ENCODE measurements at regions not wholly inside any gene's neighbourhood (a gene's known extent, or its start where the extent isn't known, plus 50 kb on each side); places are given as distances from the start of the nearest gene placed in this dataset.

DNA sequence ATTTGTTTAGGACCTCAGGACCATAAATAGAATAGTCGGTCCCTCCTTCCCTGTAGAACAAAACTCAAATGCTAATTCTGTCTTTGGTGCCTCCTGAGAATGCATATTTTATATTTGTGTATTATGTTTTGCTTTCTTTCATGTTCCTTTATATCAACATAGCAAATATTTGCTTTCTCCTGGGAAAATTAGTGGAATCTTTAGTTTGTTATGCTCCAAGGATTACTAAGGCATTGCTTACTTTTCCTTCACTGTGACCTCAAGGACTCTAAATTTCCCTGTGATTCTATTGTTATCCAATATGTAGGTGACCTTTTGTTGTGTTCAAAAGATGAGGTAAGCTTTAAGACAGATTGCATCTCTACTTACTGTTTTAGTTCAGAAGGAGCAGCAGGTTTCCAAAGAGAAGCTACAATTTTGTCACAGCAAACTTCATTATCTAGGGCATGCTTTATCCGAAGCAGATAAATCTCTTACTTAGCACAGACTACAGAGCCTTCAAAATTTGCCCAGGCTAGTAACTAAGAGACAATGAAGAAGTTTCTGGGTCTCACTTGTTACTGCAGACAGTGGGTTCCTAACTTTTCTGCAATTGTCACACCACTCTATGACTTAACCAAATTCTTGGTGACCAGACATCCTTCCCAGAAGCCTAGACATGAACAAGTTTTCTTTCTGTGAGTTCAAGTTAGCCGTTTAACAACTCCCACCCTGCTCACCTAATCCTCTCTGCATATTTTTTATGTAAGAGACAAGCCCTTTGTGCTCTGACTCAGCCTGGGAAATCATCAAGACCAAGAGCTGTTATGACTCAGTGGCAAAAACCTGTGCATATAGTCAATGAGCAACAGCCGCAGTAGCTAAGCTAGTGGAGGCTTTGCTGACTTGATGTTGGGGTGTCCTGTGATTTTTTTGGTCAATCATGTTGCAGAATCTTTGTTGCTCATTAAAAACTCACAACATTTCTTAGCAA is 378.8 kb downstream of the QKI start:
- DNase-seq (ENCODE audit: low read depth) = no peak

GRCh38 chr6:163790266-163790840 is 375.8 kb downstream of the QKI start:
- no peak for DNase-seq (ENCODE audit: low read depth)

DNA sequence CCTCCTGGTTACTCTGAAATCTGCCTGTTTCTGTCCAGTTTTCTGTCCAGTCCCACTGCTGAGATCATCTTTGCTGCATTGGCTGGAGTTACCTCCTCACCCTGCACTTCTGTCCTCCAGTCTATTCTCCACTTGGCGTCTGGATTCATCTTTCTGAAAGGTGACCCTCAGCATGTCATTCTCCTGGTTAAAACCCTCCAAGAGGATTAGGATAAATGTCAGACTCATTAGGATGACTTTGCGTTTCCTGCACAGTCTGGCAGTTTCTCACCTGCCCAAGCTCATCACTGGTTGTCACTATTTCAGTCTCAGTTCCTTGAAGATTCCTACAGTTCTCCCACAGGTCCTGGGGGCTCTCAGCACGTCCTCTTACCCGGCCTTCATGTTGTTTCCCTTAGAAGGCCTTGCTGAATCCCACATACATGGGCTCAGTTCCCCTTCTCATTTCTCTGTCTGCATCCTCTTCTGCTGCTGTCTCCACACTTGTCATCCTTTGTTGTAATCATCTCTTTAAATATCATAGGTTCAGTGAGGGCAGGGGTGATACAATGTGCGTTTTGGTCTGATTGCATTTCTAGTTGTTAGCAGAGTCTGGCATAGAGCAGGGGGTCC is 374.8 kb downstream of the QKI start:
- no peak for DNase-seq (ENCODE audit: low read depth)

DNA sequence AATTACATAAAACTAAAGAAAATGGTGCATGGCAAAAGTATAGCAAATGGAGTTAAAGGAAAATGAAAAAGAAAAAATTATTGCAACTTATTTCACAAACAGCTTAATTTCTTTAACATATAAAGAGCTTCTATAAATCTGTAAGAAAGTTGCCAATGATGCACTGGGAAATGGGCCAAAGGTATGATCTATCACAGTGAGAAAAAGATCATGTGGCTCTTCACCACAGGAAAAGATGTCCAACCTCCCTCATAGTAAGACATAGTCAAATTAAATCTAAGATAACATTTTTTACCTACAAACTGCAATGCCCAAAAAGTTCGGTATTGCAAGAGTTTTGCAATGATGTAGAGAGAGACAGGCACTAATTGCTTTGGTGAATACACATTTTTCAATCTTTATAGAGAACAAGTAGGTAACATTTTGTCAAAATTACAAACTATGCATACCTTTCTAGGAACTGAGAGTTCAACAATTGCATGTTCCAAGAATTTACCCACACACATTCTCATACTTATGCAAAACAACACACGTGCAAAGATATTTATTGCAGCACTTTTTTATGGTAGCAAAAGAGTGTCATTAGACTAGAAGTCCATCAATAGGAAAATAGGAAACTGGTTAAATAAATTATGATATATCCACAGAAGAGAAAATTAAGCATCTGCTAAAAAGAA is 372.6 kb downstream of the QKI start:
- DNase-seq (ENCODE audit: low read depth) = no peak

GRCh38 chr6:163782436-163783003 is 368.0 kb downstream of the QKI start:
- DNase-seq (ENCODE audit: low read depth) = no peak

DNA sequence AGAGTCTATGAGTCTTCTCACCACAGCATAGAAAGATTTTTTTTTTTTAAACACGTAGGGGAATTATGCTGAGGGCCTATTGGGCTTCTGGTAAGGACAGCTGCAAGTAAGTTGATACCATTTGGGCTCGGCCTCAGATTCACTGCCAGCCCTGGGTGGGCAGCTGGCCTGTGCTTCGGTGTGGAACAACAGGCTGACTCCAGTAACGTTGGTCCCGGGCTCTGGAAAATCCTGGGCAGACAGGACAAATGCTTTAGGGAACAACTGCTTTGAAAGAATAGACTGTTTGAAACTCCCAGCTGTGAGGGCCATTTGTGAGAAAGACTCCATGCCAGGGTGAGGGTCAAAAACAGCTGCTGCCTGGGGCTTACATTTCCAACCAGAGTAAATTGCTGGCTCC is 366.5 kb downstream of the QKI start:
- DNase-seq (ENCODE audit: low read depth) = no peak

GRCh38 chr6:163779727-163780284 is 365.3 kb downstream of the QKI start:
- DNase-seq (ENCODE audit: low read depth) = no peak

DNA sequence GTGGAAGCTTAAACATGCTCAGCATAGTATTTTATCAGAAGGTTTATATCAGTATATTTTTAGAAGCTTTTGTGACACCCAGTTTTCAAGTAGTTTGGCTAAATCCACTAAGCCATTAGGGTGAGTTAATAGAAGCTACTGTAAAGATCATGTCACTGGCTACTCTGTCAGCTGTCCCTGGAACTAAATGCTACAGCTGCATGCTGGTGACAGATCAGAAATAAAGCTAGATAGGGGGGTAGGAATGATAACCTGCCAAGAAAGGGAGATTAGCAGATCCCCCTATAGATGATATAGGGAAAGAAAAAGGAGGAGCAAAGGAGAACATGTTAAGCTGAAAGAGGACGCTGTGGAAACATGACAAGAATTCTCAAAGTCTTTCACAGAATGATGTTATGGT is 363.2 kb downstream of the QKI start:
- no peak for DNase-seq (ENCODE audit: low read depth)

DNA sequence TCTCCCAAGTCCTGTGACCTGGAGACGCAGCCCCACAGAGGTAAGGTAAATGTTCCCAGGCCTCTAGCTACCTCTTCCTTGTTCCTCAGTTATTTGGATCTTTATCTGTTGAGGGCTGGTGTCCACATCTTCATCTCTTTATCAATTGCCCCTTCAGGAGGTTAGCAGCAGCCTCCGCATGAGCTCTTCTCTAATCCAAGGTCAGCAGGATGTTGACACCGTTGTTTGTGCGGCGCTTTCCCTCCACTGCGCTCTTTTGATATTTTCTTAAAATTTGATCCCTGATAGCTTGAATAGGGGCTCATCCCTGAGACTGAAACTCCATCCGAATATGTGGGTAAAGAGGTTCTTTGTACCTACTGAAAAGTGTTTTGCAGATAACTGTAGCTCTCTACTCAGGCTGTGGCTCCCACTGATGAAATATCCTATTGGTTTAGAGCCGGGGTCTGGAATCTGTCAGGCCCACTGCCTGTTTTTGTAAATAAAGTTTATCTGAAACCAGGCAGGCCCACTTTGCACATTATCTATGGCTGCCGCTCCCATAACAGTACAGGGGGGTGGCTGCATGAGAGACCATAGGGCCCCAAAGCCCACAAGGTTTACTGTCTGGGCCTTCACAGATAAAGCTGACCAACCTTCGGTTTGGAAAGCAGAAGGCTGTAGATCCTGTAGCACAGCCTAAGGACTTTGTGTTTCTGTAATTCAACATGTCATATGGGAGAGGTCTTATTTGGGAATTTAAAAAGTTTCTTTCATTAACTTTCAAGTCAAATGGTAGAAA is 362.6 kb downstream of the QKI start:
- DNase-seq (ENCODE audit: low read depth) = no peak

DNA sequence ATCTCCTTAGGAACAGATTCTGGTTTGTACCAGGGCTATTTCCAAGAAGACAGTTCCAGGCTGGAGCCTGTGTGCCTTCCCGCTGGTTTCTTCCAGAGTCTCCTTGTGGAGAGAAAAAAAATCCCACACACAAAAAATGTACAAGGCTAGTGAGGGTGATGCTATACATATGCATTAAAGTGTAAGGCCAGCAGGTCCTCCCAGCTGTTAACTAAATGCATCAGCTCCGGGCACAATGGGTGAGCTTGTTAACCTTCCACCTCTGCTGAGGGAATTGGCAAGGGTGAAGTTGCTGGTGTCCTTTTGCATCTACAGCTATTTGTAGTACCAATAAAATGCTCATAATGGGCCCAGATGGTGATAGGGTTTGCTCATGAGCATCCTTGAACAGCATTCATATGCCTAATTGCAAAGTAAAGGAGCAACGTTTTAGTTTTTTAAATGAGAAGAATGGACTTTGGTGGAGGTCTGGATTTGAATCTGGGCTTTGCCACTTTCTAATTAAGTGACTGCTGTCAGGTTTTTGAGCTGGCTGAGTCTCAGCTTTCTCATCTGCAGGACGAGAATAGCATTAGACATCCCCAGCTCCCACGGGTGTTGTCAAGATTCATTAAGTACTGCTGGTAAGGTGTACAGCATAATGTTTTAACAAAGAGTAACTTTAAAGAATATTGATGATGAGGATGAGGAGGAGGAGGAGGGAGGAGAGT is 361.8 kb downstream of the QKI start:
- DNase-seq (ENCODE audit: low read depth) = no peak

DNA sequence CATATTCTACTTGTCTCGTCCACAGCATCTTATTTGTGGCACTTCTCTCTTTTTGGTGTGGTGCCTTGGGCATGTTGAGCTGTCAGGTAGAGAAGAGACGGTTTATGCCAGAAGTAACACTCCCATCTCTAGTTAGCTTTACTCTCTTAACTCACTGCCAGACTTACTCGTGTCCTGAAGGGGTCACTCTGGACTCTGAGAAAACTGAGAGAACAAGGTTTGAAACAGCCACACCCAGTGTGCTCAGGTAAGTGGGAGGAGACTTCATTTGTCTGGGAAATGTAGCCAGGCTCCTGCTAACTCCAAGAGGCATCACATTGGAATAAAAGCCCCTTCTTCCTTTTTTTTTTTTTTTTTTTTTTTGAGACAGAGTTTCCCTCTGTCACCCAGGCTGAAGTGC is 360.8 kb downstream of the QKI start:
- no peak for DNase-seq (ENCODE audit: low read depth)

- no peak for DNase-seq (ENCODE audit: low read depth)
Measured at GRCh38 chr6:163774485-163774884, 360.0 kb downstream of the QKI start.

- DNase-seq (ENCODE audit: low read depth) = no peak
Measured at GRCh38 chr6:163773646-163774045, 359.1 kb downstream of the QKI start.

- DNase-seq (ENCODE audit: low read depth) = no peak
Measured at GRCh38 chr6:163772701-163773100, 358.2 kb downstream of the QKI start.

DNA sequence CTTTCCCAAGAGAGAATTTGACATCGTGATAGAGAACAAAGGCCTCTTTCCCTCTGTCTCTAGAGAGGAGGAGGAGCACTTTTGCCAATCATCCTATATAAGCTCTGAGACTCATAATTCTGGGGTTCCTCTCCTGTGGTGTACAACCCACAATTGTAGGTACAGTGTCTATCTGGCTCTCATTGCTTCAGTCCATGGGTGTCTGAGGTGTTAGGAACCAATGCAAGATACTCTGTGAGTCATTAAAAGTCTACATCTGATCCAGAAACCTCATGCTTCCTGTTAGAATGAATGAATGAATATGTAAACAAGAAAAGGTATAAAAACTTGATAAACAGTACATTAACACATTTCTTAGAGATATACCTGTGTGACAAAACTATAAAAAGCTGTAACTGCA is 356.7 kb downstream of the QKI start:
- no peak for DNase-seq (ENCODE audit: low read depth)

- no peak for DNase-seq (ENCODE audit: low read depth)
Measured at GRCh38 chr6:163768905-163769304, 354.4 kb downstream of the QKI start.

GRCh38 chr6:163766936-163767335 is 352.4 kb downstream of the QKI start:
- DNase-seq (ENCODE audit: low read depth) = no peak

GRCh38 chr6:163765335-163765734 is 350.8 kb downstream of the QKI start:
- no peak for DNase-seq (ENCODE audit: low read depth)

- no peak for DNase-seq (ENCODE audit: low read depth)
Measured at GRCh38 chr6:163764565-163764964, 350.0 kb downstream of the QKI start.

- no peak for DNase-seq (ENCODE audit: low read depth)
Measured at GRCh38 chr6:163761481-163761880, 347.0 kb downstream of the QKI start.

All from activated T-helper 1 cell treated with Interleukin-2 at 50 U/mL for 16 hours (primary cell).